T-helper 1 cell (primary cell): ENCODE measurements at regions not wholly inside any gene's neighbourhood (a gene's known extent, or its start where the extent isn't known, plus 50 kb on each side); places are given as distances from the start of the nearest gene placed in this dataset.

Experiments
- DNase-seq, 5 donors: peaks; one replicate each; pipeline ENCODE4 v3.0.0-alpha.2; 2012 to 2020

DNA sequence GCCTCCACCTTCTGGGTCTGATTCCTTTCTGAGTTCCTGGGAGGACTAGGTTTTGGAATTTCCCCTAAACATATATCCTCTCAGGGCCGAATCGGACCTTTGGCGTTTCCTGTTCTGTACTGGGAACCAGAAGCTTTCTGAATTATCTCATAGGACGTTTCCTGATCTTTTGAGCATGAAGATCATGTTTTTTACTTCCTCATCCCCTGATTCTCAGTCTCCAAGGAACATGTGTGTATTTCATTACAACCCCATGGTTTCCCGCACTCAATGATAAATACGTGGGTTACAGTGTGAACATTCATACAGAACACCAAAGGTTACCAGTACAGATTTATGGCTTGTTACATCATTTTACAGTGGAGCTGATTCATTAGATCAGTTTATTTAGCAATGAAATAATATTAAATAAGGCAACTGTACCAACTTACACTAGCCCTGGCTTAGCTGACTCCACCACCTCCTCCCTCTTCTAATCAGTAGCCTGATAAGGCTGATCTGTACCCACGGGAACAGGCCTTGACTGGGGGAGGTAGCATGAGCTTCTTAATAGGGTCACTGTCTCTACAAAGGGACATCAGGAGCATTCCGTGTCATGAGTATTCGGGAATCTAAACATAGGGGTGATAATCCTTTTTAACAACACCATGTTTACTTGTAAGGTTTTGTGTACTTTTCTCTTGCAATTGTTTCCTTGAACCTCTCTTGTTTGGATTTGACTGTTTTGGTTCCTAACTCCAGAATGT is 57.8 kb upstream of the ERRFI1 start:
- DNase-seq, result no peak

DNA sequence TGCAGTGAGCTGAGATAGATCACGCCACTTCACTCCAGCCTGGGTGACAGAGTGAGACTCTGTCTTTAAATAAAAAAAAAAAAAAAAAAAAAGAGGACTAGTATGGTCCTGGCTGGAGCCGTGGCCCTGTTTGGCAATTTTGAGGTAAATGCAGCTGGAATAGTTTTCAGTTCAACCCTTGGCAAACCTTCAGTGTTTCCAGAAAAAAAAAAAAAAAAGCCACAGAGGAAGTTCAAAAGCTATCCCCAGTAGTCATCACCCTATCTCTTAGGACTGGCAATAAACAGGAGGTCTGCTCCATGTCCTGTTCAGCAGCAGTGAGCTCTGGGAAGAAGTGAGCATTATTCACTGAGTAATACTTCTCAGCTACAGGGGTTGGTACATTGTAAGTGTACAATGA is 56.8 kb upstream of the ERRFI1 start:
- no peak for DNase-seq

DNA sequence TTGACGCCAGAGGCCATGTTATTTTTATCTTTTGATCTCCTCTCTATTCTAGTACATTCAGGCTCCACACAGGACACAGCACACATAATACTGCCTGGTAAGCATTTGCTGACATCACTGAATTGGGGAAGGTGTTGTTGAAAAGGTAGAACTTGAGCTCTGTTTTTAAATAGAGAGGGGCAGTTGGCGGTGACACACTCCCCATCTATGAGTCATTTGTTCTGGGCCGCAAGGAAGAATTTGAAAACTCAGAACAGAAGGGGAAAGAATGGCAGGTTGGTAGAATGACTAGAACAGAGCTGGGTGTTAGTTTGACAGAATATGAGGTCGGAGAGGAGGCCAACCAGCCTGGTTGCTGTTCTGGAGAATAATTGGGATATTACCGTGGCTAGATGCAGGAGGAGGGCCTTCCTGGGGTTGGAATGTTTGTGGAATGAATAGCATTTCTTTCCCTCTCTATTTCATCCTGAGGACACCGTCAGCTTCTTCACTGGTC is 52.1 kb upstream of the ERRFI1 start:
- DNase-seq, result no peak

- no peak for DNase-seq
Observed at GRCh38 chr1:8077602-8078001, 51.5 kb upstream of the ERRFI1 start.

DNA sequence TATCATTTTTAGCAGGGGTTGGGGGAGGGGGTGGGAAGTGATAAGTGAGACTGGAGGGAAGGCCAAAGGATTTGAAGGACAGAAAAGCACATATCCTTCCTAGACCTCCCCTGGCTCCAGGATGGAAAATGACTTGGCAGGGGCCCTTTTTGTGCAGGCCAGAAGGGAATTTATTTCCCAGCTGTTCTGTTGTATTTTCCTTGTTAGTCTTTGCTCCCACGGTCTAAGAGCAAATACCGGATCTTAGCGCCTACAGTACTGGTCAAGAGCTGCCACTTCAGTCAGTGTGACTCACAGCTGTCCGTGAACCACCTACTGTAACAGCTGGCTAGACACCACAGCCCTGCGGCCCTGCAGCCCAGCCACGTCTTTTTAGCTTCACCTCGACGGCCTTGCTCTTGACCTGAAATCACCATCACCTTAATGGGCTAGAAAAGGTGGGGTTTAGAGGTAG is 51.0 kb upstream of the ERRFI1 start:
- no peak for DNase-seq

GRCh38 chr1:8076176-8076575 is 50.1 kb upstream of the ERRFI1 start:
- no peak for DNase-seq
